ENCODE measurements at regions not wholly inside any gene's neighbourhood (a gene's known extent, or its start where the extent isn't known, plus 50 kb on each side); places are given as distances from the start of the nearest gene placed in this dataset.

- no peak for TF ChIP-seq CTCF (IDR thresholded peaks at IDR 0.05 in 2 of 3, conservative IDR thresholded peaks at IDR 0.05 in 1 of 3; ENCODE audit: control insufficient read depth in 2 of 3, extremely low read depth in 1 of 3, insufficient read depth in 1 of 3, low read depth in 3 of 3, low read length in 3 of 3)
- no peak for TF ChIP-seq ATF7 (IDR thresholded peaks at IDR 0.05; ENCODE audit: low read depth)
- no peak for TF ChIP-seq ESRRA (IDR thresholded peaks at IDR 0.05; ENCODE audit: low read length)
- no peak for TF ChIP-seq USF2 (IDR thresholded peaks at IDR 0.05; ENCODE audit: borderline replicate concordance, low read depth, low read length)
- TF ChIP-seq POLR2A (IDR thresholded peaks at IDR 0.05; ENCODE audit: low read depth, low read length): no peak
- TF ChIP-seq ZZZ3 (IDR thresholded peaks at IDR 0.05; ENCODE audit: control insufficient read depth, insufficient read length, low read depth): no peak
- TF ChIP-seq CBFB (IDR thresholded peaks at IDR 0.05; ENCODE audit: low read depth): no peak
- no peak for TF ChIP-seq MAX (IDR thresholded peaks at IDR 0.05; ENCODE audit: low read depth, low read length)
- TF ChIP-seq NR2C2 (IDR thresholded peaks at IDR 0.05; ENCODE audit: borderline replicate concordance, control insufficient read depth, insufficient read length, low read depth): no peak
- no peak for TF ChIP-seq POLR2AphosphoS5 (IDR thresholded peaks at IDR 0.05; ENCODE audit: low read length)
Observed at GRCh38 chr5:108659531-108659930, 88.2 kb upstream of the FER start.

Data from GM12878 (cell line).